Mesodermal cell (in vitro differentiated cells): ENCODE measurements at regions not wholly inside any gene's neighbourhood (a gene's known extent, or its start where the extent isn't known, plus 50 kb on each side); places are given as distances from the start of the nearest gene placed in this dataset.

Experiments
- H3K27ac ChIP-seq: 2 replicates; pipeline ENCODE4 v1.7.0; 2013; ENCODE audit warnings: mild to moderate bottlenecking, low read depth, low read length, moderate library complexity; ENCODE audit not compliant: severe bottlenecking
- H3K36me3 ChIP-seq: 2 replicates; pipeline ENCODE4 v1.7.1; 2013; ENCODE audit warnings: mild to moderate bottlenecking, low read length, moderate library complexity; ENCODE audit not compliant: control insufficient read depth, insufficient read depth
- H3K4me1 ChIP-seq: one replicate; pipeline ENCODE4 v1.7.1; 2013; ENCODE audit warnings: mild to moderate bottlenecking, low read length; ENCODE audit not compliant: insufficient read depth, control insufficient read depth, poor library complexity, severe bottlenecking
- H3K4me3 ChIP-seq: 2 replicates; pipeline ENCODE4 v1.7.0; 2013; ENCODE audit warnings: low read length, control low read depth, mild to moderate bottlenecking; ENCODE audit not compliant: insufficient read depth, poor library complexity, severe bottlenecking; ENCODE audit errors: extremely low read depth
- H3K9me3 ChIP-seq: 2 replicates; pipeline ENCODE4 v1.7.1; 2013; ENCODE audit warnings: mild to moderate bottlenecking, low read length, moderate library complexity; ENCODE audit not compliant: control insufficient read depth
- WGBS, 2 experiments: methylation state at CpG; one replicate each; pipeline ENCODE4 v1.1.5; 2013; ENCODE audit warnings: missing lambda C conversion rate in 2 of 2; ENCODE audit not compliant: insufficient coverage in 2 of 2; 5-methylcytosine and 5-hydroxymethylcytosine counted together

GRCh38 chr15:53446376-53446775 lies 313.1 kb downstream of the WDR72 start:
- Histone ChIP-seq H3K4me1 (no peaks in the 10 kb centered on the region), H3K27ac (no peak overlapping the region), H3K36me3 (no peaks in the 10 kb centered on the region), H3K4me3 (no peak overlapping the region), H3K9me3 (no peaks in the 10 kb centered on the region)
- no CpG with 5 or more reads among the region's 1 CpG for WGBS, 2 experiments

DNA sequence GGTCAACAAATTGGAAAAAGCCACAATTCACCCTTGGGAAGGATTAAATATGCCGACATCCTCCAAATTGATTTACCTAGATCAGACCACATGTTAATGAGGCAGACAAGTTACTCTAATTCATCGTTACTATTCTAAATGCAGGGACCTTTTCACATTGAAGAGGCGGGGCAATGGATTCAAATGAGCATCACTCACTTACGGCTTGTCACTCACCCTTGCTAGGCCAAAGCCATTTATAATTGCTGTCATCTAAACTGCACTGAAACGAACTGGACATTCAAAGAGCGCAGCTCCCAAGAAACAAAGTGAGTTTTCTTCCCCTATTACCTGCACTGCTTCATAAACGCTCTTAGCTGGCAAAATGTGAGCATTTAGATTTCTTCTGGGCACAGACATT lies 313.9 kb downstream of the WDR72 start:
- WGBS, 2 experiments = 93 to 96% methylated on average over 6 of the region's 7 CpGs
- Histone ChIP-seq H3K36me3 (no peaks in the 10 kb centered on the region), H3K4me1 (no peaks in the 10 kb centered on the region), H3K27ac (no peak overlapping the region), H3K4me3 (no peak overlapping the region), H3K9me3 (no peaks in the 10 kb centered on the region)

DNA sequence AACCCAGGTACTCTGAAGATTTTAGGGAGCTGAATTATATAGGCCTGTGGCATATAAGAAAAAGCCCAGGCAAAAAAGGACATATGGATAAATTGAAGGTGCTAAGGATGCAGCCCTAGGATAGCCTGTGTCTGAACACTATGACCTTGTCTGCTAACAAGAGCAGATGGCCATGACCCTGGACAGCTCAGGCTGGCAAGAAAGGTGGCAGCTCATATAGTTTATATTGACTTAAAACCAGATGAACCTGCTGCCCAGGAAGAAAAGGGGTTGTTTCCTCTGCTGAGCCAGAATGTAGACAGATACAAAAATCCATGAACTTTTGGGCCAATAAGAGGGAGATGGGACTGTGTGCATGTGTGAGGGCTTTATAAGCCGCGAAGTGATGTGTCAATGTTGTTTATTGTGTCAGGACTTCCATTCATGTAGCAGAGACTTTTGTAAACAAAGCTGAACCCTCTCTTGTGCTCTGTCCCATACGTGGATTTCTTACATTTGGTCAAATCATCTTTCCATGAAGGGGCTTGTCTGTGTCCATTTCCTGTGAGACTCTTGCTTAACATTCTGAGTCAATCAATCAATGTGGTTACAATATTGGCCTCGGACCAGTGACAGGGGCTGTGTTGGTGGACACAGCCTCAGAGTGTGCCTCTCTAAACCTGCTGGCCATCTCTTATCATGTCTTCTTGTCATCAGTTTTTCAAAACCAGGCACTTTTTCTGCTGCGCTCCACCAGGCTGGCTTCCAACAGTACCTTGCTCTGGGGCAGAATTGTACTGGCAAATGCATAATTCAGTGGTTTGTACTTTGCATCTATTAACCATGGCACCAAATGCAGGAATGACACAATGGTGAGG lies 321.2 kb downstream of the WDR72 start:
- Histone ChIP-seq H3K36me3 (no peaks in the 10 kb centered on the region), H3K9me3 (no peaks in the 10 kb centered on the region), H3K4me3 (no peak overlapping the region), H3K27ac (no peak overlapping the region), H3K4me1 (no peaks in the 10 kb centered on the region)
- WGBS, 2 experiments = 90% methylated on average over 4 of the region's 5 CpGs

DNA sequence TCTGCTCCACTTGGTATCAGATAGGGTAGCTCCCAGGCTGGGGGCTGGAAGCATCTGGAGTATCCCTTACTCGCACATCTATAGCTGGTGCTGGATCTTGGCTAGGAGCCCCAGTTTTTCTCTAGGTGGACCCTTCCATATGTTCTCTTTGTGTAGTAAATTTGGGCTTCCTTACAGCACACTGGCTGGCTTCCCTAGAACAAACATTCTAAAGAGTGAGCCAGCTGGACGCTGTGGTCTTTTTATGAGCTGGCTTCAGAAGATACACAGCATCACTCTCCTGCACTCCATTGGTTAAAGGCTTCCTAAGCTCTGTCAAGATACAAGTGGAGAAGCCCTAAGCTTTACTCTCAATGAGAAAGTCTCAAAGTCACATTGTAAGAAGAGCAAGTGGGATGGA lies 322.1 kb downstream of the WDR72 start:
- Histone ChIP-seq H3K27ac (no peak overlapping the region), H3K36me3 (no peaks in the 10 kb centered on the region), H3K9me3 (no peaks in the 10 kb centered on the region), H3K4me3 (no peak overlapping the region), H3K4me1 (no peaks in the 10 kb centered on the region)
- WGBS, 2 experiments = 83% methylated on average over 2 of the region's 2 CpGs; no CpG with 5 or more reads in 1 of the 2 experiments

DNA sequence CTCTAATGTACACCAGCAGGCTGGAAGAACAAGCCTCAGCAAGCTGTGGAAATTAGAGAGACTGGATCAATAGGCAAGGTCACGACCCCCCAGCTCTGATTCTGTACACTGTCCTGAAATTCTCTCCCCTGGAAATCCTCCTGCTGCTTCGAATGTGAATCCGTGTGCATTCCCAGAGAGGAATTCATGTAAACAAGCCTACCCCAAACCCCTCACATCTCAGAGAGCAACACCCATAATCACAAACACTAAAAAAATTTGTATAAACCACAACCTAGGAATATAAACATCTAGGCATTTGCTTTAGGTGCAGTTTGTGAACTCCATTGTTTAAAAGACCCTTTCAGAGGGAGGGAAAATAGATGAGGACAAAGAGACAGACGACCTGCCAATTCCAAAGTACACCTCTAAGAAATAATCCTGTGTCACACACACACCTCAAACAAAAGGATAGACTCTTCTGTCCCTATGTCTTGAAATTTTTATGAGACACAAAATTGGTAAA lies 325.2 kb downstream of the WDR72 start:
- WGBS, 2 experiments = 66 to 75% methylated on average over 3 of the region's 4 CpGs
- Histone ChIP-seq H3K27ac (no peak overlapping the region), H3K36me3 (no peaks in the 10 kb centered on the region), H3K4me1 (no peaks in the 10 kb centered on the region), H3K4me3 (no peak overlapping the region), H3K9me3 (no peaks in the 10 kb centered on the region)

- Histone ChIP-seq H3K36me3 (no peaks in the 10 kb centered on the region), H3K4me1 (no peaks in the 10 kb centered on the region), H3K9me3 (no peaks in the 10 kb centered on the region), H3K27ac (no peak overlapping the region), H3K4me3 (no peak overlapping the region)
- 100% methylated on average over 1 of the region's 2 CpGs; no CpG with 5 or more reads in 1 of the 2 experiments for WGBS, 2 experiments
These were observed 343.1 kb downstream of the WDR72 start for GRCh38 chr15:53416219-53416940.

DNA sequence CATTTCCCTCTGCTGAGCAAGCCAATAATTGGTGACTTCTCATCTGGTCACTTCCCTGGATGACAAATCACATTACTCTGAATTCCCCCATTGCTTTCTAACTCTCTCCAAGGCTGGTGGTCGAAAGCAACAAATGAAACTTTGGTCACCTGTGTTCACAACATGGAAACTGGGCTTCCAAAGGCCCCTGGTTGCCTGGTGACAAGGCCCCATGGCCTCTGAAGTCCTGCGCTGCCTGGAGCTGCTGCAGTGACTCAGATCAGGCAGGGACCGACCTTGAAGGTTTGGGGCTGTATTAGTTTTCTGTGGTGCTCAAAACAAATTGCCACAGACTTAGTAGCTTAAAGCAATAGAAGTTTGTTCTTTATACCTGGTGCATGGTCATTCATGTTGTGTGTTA lies 345.3 kb downstream of the WDR72 start:
- Histone ChIP-seq H3K36me3 (no peaks in the 10 kb centered on the region), H3K27ac (no peak overlapping the region), H3K4me3 (no peak overlapping the region), H3K9me3 (no peaks in the 10 kb centered on the region), H3K4me1 (no peaks in the 10 kb centered on the region)
- WGBS, 2 experiments = 80 to 100% methylated on average over 1 to 3 of the region's 3 CpGs

DNA sequence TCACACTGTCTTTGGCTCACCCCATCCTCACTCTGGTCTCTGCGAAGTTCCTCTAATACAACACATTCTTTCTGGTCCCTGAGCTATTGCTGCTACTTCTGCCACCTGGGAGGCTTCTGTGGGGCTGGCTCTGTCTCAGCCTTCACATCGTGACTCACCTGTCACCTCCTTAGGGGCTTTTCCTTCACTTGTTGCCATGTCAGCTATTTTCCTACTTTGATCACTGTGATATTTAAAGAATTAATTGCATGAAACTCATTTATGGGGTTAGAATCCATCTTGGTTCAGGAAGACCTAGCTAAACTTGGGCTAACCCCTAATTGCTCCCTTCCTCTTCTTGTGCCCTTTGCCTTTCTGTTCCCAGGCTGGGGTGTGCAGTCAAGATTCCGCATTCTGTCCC lies 346.9 kb downstream of the WDR72 start:
- no peaks in the 10 kb centered on the region for H3K9me3 ChIP-seq
- no peak overlapping the region for H3K27ac ChIP-seq
- WGBS, 2 experiments = 83 to 95% methylated on average over 2 of the region's 3 CpGs
- no peaks in the 10 kb centered on the region for H3K4me1 ChIP-seq
- H3K36me3 ChIP-seq = no peaks in the 10 kb centered on the region
- H3K4me3 ChIP-seq = no peak overlapping the region

DNA sequence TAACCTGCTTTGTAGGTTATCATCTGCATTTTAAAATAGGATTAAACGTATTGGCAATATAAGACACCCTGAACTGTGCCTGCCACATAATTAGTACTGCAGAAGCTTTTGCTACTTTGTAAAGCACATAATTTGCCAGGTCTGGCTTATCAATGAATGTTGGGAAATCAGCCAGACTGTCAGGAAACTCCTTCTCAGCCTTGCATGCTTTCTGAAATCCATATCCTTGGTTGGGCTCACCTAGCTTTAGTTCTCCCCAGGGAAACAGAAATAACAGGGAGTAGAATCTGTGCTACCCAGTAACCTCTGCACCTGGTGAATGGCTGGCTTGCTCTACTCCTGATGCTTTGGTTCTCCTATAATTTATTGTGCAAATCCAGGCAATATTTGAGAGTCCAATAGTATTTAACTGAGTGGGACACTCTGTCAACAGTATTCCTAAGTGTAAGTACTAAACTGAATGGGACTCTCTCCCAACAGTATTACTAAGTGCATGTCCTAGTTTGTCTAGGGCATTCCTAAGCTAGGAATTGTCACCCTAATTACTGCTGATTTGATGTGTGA lies 354.5 kb downstream of the WDR72 start:
- Histone ChIP-seq H3K9me3 (no peaks in the 10 kb centered on the region), H3K4me3 (no peak overlapping the region), H3K27ac (no peak overlapping the region), H3K36me3 (no peaks in the 10 kb centered on the region), H3K4me1 (no peaks in the 10 kb centered on the region)
- WGBS, 2 experiments = 100% methylated on average over 1 of the region's 1 CpG; no CpG with 5 or more reads in 1 of the 2 experiments

DNA sequence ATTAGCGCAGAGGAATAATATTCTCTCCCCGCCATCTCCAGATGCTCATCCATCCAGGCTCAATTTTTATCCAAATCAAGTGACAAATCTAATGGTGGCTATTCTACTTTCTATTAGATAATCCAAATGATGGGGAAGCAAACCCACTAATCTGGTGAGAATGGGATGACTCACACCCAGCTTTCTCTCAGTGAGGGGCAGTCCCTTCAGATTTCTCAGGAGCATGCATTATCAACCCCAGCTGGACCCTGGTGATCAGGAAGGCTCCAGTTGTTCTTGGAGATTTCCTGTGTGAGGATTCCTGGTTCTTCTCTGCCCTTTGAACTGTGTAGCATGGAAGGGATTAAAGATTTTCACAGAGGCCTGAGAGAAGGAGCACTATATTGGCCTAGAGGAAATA lies 358.0 kb downstream of the WDR72 start:
- no peaks in the 10 kb centered on the region for H3K36me3 ChIP-seq
- H3K4me1 ChIP-seq = no peaks in the 10 kb centered on the region
- H3K9me3 ChIP-seq = no peaks in the 10 kb centered on the region
- no peak overlapping the region for H3K27ac ChIP-seq
- no CpG with 5 or more reads among the region's 2 CpGs for WGBS, 2 experiments
- no peak overlapping the region for H3K4me3 ChIP-seq
